Ectodermal cell (in vitro differentiated cells): ENCODE measurements at regions not wholly inside any gene's neighbourhood (a gene's known extent, or its start where the extent isn't known, plus 50 kb on each side); places are given as distances from the start of the nearest gene placed in this dataset.

Source experiments
- H3K27ac ChIP-seq: 2 replicates; pipeline ENCODE4 v1.7.0; 2013; ENCODE audit warnings: mild to moderate bottlenecking, low read depth, low read length; ENCODE audit not compliant: insufficient read depth, poor library complexity, severe bottlenecking
- H3K27me3 ChIP-seq: 2 replicates; pipeline ENCODE4 v1.7.0; 2013; ENCODE audit warnings: mild to moderate bottlenecking, low read length; ENCODE audit not compliant: insufficient read depth, control insufficient read depth, poor library complexity, severe bottlenecking
- H3K36me3 ChIP-seq: one replicate; pipeline ENCODE4 v1.7.0; 2013; ENCODE audit warnings: low read length; ENCODE audit not compliant: control insufficient read depth, insufficient read depth
- H3K4me1 ChIP-seq: one replicate; pipeline ENCODE4 v1.7.0; 2013; ENCODE audit warnings: low read length; ENCODE audit not compliant: control insufficient read depth, insufficient read depth
- H3K4me3 ChIP-seq: 2 replicates; pipeline ENCODE4 v1.7.0; 2013; ENCODE audit warnings: low read depth, low read length, control low read depth; ENCODE audit not compliant: insufficient read depth
- H3K9me3 ChIP-seq: 2 replicates; pipeline ENCODE4 v1.7.0; 2013; ENCODE audit warnings: mild to moderate bottlenecking, low read length, moderate library complexity; ENCODE audit not compliant: control insufficient read depth
- WGBS, 2 experiments: methylation state at CpG; one replicate each; pipeline ENCODE4 v1.1.7; 2013; ENCODE audit warnings: missing lambda C conversion rate in 2 of 2; 5-methylcytosine and 5-hydroxymethylcytosine counted together

DNA sequence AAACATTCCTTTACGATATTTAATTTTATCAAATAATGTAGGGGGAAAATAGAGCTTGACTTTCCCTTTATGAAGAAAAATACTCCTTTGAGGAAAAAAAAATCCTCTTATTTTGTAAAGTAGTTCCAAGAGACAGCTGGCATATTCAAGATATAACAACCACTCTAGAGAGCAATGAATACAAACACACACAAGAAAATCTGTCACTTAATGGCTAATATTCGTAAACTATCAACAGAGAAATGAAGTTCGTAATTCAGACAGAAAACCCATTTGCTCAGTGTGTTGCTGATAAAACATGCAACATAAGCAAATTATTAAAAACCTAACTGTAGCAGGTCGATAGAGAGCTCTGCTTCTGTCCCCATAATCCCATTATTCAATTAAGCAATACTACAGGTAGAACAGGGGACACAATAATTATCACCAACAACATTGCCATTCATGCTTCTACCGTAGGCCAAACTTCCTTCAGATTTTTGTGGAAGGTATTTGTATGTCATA, 714.4 kb upstream of the MARCKS start:
- Histone ChIP-seq H3K27me3 (no peaks in the 10 kb centered on the region), H3K4me1 (no peaks in the 10 kb centered on the region), H3K4me3 (no peak overlapping the region), H3K9me3 (no peaks in the 10 kb centered on the region), H3K27ac (no peak overlapping the region), H3K36me3 (no peaks in the 10 kb centered on the region)
- 90 to 97% methylated on average over 3 to 4 of the region's 5 CpGs for WGBS, 2 experiments

DNA sequence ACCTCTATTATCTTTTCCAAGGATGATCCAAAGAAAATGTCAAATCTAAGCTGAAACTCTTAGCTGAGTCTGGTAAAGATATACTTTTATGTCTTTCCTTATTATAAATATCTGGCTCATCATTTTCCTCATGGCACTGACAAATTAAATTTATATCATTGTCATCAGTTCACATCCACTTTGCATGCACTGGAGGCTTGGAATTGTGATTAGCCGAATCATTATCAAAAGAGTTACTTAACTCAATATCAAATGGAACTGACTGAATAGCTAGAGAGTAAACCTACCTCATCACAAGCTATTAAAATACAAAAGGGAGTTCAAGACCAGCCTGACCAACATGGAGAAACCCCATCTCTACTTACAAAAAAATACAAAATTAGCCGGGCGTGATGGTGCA, 713.9 kb upstream of the MARCKS start:
- Histone ChIP-seq H3K4me1 (no peaks in the 10 kb centered on the region), H3K36me3 (no peaks in the 10 kb centered on the region), H3K27me3 (no peaks in the 10 kb centered on the region), H3K4me3 (no peak overlapping the region), H3K9me3 (no peaks in the 10 kb centered on the region), H3K27ac (no peak overlapping the region)
- 92 to 93% methylated on average over 3 of the region's 3 CpGs for WGBS, 2 experiments

DNA sequence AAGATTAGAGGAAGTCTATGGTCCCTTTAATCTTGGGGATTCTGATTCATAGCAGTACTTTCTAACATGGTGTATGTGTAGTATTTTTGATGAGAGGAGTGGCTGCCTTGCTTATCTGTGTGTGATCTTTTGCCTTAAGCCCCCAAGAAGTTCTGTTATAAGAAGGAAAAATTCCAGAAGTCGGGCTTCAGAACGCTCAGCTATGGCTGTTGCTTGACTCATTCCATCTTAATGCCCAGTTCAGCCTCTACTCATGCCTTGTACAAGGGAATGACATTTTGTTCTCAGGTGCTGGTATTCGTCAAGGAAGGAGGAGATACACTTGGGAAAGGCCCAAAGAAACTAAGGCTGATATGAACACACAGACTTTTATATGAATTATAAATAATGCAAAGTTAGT, 713.0 kb upstream of the MARCKS start:
- no peaks in the 10 kb centered on the region for H3K9me3 ChIP-seq
- WGBS, 2 experiments = 86 to 100% methylated on average over 1 to 3 of the region's 3 CpGs
- no peak overlapping the region for H3K27ac ChIP-seq
- no peak overlapping the region for H3K4me3 ChIP-seq
- no peaks in the 10 kb centered on the region for H3K36me3 ChIP-seq
- H3K4me1 ChIP-seq = no peaks in the 10 kb centered on the region
- no peaks in the 10 kb centered on the region for H3K27me3 ChIP-seq

DNA sequence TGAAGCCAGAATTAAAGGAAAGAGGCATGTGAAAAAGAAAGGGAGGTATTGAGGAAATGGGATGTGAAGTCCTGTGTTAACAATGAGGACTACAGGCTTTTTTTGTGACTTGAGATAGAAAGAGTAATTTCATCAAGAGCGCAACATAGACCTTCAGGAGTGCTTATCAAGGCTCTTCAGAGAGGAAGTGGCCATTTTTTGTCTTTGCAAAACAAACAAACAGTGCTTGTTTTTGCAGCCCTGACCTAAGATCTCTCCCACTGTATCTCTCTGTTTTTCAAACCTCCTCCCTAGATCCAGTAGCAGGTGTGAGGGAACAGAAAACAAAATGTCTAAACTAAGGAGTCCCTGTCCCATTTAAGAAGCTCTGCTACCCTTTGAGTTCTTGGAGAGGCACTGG, 710.3 kb upstream of the MARCKS start:
- Histone ChIP-seq H3K27me3 (no peaks in the 10 kb centered on the region), H3K4me1 (no peaks in the 10 kb centered on the region), H3K9me3 (no peaks in the 10 kb centered on the region), H3K27ac (no peak overlapping the region), H3K4me3 (no peak overlapping the region), H3K36me3 (no peaks in the 10 kb centered on the region)
- 93 to 96% methylated on average over 1 of the region's 1 CpG for WGBS, 2 experiments

DNA sequence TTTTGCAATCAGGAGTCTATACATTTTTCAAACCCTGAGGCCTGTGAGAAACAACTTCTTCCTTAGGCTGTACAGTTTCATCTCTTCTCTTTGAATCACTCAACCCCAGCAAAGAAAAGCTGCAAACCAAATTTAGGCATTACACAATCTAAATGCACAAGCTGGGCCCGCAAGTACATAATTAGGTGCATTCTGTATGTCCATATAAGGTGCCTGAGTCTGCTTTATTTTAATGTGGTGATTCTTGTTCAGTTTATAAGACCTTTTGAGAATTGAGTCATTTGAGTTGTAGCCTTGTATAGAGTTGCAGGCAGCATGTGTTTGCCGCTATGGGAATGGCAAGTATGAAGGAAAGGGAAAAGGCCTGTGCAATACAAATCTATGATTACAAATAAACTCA, 709.6 kb upstream of the MARCKS start:
- Histone ChIP-seq H3K4me1 (no peaks in the 10 kb centered on the region), H3K27me3 (no peaks in the 10 kb centered on the region), H3K27ac (no peak overlapping the region), H3K9me3 (no peaks in the 10 kb centered on the region), H3K4me3 (no peak overlapping the region), H3K36me3 (no peaks in the 10 kb centered on the region)
- 95 to 98% methylated on average over 1 to 2 of the region's 2 CpGs for WGBS, 2 experiments

DNA sequence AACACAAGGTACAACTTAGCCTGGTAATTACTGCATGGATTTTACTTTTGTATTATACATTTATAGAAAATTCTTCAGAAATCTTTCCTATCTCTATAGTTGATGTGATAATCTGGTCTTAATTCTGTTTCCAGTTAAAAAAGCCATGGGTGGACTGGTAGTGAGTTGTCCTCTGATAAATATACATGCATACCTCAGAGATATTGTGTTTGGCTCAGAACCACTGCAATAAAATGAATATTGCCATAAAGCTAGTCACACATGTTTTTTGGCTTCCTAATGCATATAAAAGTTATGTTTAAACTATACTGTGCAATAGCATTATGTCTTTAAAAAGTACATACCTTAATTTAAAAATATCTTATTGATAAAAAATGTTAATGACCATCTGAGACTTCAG, 708.6 kb upstream of the MARCKS start:
- Histone ChIP-seq H3K4me1 (no peaks in the 10 kb centered on the region), H3K27me3 (no peaks in the 10 kb centered on the region), H3K27ac (no peak overlapping the region), H3K9me3 (no peaks in the 10 kb centered on the region), H3K4me3 (no peak overlapping the region), H3K36me3 (no peaks in the 10 kb centered on the region)

DNA sequence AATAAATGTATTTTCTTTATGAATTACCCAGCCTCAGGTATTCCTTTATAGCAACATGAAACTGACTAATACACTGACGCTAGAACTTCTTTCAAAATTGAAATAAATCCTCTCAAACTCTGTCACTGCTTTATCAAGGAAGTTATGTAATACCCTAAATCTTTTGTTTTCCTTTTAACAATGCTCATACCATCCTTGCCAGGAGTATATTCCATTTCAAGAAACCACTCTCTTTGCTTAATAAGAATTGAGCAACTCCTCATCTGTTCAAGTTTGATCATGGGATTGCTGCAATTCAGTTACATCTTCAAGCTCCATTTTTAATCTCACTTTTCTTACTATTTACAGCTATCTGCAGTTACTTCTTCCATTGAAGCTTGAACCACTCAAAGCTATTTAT, 707.6 kb upstream of the MARCKS start:
- no peak overlapping the region for H3K27ac ChIP-seq
- no peaks in the 10 kb centered on the region for H3K27me3 ChIP-seq
- H3K4me3 ChIP-seq = no peak overlapping the region
- H3K36me3 ChIP-seq = no peaks in the 10 kb centered on the region
- no peaks in the 10 kb centered on the region for H3K9me3 ChIP-seq
- H3K4me1 ChIP-seq = no peaks in the 10 kb centered on the region
- 91 to 100% methylated on average over 1 of the region's 1 CpG for WGBS, 2 experiments

DNA sequence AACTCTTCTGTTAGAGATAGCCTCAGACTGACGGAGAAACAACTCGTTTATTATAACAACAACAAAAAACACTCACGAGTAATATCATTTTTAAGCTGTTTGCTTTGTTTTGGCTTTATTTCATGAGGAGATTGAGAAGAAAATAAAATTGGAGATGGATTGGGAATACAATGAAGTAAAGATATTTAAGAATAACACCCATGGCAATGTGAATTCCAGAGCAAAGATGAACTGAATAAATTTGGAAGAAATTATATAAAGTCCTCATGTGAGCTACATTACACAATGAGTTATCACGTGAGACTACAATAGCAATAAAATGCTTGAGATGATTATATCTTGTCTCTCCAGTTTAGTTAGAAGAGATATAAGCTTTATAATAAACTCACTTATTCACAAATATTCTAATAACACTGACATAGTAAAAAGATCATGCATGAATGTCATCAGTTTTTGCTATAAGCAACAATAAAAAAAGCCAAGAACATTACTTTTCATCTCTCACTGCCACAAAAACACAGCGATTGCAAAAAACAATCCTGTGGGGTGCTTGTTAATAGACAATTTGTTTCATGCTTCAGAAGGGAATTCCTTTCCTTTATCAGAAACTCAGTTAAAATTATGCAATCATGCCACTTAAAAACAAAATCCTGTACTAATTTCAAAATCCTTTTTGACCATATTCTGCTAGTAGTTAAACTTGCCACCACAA, 696.7 kb upstream of the MARCKS start:
- H3K27ac ChIP-seq = no peak overlapping the region
- H3K36me3 ChIP-seq = no peaks in the 10 kb centered on the region
- H3K4me3 ChIP-seq = no peak overlapping the region
- WGBS, 2 experiments = 93 to 95% methylated on average over 4 of the region's 5 CpGs
- no peaks in the 10 kb centered on the region for H3K4me1 ChIP-seq
- H3K27me3 ChIP-seq = no peaks in the 10 kb centered on the region
- no peaks in the 10 kb centered on the region for H3K9me3 ChIP-seq

DNA sequence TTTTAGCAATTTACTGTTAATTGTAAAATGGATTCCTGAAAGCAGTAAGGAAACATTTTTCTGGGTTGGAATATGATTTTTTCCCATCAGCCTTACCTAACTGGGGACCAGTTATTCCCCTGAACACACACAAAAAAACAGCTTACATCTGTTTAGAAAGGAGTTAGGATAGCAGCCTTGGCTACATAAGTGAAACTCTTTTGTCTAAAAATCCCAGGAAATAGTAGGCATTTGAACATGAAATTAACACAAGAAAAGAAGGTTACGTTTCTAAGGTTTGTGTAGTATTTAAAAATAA, 696.2 kb upstream of the MARCKS start:
- 83% methylated on average over 1 of the region's 1 CpG; no CpG with 5 or more reads in 1 of the 2 experiments for WGBS, 2 experiments
- Histone ChIP-seq H3K4me3 (no peak overlapping the region), H3K9me3 (no peaks in the 10 kb centered on the region), H3K27me3 (no peaks in the 10 kb centered on the region), H3K27ac (no peak overlapping the region), H3K4me1 (no peaks in the 10 kb centered on the region), H3K36me3 (no peaks in the 10 kb centered on the region)

DNA sequence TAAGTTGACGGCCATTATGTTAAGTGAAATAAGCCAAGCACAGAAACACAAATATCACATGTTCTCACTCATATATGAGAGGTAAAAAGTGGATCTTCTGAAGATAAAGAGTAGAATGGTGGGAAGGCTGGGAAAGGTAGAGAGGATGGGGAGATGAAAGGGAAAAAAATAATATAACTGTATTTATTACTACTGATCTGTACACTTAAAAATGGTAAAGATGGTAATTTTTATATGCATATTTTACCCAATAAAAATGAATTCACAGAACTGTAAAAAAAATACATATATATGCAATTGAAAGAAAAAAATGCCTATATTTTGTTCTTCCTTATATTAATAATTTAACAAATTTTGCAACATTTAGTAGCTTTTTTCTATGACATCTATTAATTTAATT, 694.4 kb upstream of the MARCKS start:
- Histone ChIP-seq H3K4me1 (no peaks in the 10 kb centered on the region), H3K9me3 (no peaks in the 10 kb centered on the region), H3K27ac (no peak overlapping the region), H3K36me3 (no peaks in the 10 kb centered on the region), H3K4me3 (no peak overlapping the region), H3K27me3 (no peaks in the 10 kb centered on the region)
- WGBS, 2 experiments = no CpG with 5 or more reads among the region's 1 CpG

DNA sequence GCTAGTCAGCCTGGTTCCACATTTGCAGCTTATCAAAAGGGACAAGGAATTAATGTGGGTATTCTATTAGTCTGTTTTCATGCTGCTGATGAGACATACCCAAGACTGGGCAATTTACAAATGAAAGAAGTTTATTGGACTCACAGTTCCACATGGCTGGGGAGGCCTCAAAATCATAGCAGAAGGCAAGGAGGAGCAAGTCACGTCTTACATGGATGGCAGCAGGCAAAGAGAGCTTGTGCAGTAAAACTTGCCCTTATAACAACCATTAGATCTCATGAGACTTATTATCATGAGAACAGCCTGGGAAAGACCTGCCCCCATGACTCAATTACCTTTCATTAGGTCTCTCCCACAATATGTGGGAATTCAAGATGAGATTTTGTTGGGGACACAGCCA, 689.1 kb upstream of the MARCKS start:
- Histone ChIP-seq H3K27ac (no peak overlapping the region), H3K4me1 (no peaks in the 10 kb centered on the region), H3K9me3 (no peaks in the 10 kb centered on the region), H3K27me3 (no peaks in the 10 kb centered on the region), H3K4me3 (no peak overlapping the region), H3K36me3 (no peaks in the 10 kb centered on the region)
- WGBS, 2 experiments = 87 to 95% methylated on average over 1 of the region's 1 CpG
